NCI-H1092 (cell line): ENCODE measurements at regions not wholly inside any gene's neighbourhood (a gene's known extent, or its start where the extent isn't known, plus 50 kb on each side); places are given as distances from the start of the nearest gene placed in this dataset.

ENCODE experiments used
- DNase-seq: peaks from one replicate; lab custom pipeline; 2025; lab: John Stamatoyannopoulos, UW

DNA sequence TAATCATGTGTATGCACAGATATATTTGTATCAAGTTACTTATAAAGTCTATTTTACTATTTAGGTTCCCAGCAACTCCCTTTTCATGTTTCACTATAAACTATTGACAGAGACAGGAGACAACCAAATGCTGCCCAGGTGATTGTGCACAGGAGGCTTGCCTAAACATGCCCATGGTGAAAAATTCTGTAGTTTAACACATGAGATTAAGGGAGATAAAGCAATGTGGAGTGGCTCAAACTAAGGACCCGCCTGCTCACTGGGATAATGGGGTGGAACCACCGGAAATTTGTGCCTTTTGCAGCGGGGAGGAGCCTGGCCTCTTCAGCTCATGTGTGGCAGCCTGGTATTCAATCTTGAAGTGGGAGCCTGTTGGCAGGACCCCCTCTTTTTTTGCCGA, 459.5 kb upstream of the CNTN5 start:
- no peak for DNase-seq

DNA sequence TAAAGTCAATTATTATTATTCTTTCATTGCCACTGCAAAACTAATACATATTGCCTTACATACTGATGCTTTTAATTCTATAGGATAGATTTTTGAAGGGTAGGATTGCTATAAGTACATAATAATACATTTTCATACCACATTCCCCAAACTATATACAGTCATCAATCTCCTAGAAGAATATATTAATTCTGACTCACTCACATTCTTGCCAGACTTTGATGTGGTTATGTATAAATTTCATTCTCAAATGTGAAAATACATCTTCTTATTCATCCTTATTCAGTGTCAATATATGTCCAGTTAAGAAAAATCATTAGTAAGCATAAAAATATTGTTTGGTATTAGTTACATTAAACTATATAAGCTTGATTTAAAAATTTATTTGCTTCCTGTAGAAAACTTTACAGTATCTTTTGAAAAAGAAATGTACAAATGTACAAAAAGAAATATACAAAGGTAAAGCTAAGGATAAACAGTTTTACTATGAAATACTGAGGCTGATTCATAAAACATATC, 458.8 kb upstream of the CNTN5 start:
- no peak for DNase-seq

DNA sequence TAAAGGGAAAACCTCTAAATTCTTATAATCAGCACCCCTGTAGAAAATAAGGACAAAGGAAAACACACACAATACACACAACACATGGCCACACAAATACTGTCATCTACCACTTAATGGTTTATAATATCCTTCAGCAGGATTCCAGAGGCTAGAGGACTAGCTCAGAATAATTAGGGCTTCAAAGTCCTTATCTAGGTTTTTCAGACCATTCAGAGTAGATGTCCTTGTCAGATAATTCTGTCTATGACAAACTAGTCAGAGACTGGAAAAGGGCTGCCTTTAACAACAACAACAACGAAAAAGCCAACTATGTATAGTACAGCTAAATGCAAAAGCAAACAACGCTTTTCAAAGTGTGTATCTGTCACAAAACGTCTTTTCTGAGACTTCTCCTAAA, 456.5 kb upstream of the CNTN5 start:
- DNase-seq = no peak

DNA sequence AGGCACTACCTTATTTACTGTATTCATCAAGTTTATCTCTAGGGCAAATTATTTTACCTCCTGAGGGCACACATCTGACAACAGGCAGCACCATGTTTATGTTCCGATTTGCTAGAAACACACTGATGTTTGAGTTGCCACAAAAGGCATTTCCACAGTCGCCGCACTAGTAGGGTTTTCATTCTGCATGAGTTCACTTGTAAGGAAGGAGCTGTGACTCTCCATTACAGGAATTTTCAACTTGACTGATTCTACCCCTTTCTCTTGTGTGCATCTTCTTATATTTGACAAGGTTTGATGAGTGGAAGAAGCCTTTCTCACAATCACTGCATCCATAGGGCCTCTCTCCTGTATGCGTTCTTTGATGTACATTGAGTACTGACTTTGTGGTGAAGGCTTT, 455.9 kb upstream of the CNTN5 start:
- no peak for DNase-seq

DNA sequence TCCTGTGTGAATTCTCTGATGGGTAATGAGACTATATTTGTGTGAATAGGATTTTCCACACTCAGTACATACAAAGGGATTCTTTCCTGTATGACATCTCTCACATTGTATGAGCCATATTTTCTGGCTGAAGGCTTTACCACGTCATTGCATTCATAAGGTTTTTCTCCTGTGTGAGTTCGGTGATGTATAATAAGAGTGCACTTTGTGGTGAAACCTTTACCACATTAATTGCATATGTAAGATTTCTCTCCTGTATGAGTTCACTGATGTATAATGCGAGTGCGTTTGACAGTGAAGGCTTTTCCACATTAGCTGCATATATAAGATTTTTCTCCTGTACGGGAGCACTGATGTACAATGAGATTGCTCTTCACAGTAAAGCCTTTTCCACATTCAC, 455.4 kb upstream of the CNTN5 start:
- no peak for DNase-seq

DNA sequence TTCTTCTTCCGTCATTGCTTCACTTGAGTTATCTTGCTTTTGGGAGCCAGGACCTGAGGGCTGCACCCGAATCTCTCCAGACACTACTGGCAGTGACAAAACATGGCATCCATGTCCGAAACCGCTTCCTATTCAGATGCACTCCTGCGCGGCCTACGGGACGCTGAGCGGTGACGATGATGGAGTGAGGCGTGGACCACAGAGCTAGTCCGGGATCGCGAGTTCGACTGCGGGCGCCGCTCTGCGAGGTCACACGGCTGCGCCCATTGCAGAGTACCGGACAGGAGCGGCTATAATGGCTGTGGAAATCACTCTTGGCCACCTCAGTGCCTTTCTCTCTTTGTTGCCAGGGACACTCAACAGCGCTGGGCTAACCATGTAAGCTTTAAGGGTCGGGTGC, 453.8 kb upstream of the CNTN5 start:
- DNase-seq = no peak

DNA sequence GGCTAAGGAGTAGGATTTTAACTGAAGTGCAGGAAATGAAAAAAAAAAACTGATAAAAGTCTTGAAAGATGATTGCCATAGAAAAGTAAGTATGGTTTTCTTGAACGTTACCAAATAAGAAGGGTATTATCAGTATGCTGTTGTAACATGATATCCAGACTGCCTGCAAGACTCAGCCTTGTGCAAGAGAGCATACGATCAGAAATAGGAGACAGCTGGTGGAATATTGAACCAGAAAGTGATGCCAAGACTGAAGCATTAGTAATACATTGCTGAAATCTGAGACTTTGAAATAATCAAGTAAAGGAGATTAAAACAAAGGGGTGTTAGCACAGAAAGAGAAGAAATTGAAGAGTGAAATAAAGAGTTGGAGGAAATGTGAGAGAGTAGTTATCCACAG, 452.7 kb upstream of the CNTN5 start:
- peak; percentile 27 for DNase-seq

DNA sequence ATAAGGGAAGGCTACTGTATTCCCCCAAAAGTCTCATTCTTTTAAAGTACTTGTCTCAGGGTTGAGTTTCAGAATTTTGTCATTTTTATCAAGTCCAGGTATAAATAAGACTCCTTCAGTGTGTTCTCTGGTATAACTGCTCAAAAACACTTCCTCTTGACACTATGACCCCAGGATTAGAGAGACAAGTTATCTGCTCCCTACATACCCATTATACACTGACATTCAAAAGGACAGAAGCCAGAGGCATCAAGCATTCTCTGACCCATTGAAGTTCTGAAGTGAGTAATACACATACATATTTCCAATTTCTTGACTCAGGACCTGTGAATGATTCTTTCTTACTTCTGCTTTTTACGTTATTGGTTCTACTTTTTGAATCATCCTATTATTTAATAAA, 447.8 kb upstream of the CNTN5 start:
- DNase-seq = no peak

DNA sequence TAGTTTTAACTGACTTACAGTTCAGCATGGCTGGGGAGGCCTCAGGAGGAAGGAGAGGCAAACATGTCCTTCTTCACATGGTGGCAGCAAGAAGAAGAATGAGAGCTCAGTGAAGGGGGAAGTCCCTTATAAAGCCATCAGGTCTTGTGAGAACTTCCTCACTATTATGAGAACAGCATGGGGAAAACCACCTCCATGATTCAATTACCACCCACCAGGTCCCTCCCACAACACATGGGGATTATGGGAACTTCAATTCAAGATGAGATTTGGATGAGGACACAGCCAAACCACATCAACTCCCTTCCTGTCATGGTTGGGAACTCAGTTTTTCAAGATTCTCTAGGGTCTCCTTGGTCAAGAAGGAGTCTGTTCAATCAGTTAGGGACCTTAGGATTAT, 432.9 kb upstream of the CNTN5 start:
- no peak for DNase-seq

DNA sequence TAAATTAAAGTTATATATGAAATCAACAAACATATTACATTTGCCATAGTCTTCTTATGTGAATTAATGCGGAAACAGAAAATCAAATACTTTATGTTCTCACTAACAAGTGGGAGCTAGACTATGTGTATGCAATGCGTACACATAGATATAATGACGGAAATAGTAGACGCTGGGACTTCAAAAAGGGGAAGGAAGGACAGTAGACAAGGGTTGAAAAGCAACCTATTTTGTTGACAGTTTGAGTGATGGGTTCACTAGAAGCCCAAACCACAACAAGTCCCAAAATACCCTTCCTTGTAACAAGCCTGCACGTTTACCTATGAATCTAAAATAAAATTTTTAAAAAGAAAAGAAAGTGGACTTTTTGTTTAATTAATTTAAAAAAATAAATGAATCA, 430.8 kb upstream of the CNTN5 start:
- DNase-seq = no peak

DNA sequence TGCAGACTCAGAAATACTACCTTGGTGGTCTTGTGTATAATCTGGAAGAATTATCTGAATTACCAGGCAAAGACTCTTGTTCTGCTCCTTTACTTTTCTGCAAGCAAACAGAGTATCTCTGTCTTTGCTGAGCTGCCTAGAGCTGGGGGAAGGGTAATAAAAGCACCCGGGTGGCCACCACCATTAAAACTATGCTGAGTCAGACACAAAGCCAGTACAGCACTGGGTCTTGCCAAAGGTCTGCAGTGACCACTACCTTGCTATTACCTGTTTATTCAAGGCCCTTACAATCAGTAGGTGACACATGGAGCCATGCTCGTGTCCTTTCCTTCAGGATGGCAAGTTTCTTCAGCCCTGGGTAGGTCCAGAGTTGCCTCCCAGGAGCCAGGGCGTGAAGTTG, 420.6 kb upstream of the CNTN5 start:
- DNase-seq = no peak

DNA sequence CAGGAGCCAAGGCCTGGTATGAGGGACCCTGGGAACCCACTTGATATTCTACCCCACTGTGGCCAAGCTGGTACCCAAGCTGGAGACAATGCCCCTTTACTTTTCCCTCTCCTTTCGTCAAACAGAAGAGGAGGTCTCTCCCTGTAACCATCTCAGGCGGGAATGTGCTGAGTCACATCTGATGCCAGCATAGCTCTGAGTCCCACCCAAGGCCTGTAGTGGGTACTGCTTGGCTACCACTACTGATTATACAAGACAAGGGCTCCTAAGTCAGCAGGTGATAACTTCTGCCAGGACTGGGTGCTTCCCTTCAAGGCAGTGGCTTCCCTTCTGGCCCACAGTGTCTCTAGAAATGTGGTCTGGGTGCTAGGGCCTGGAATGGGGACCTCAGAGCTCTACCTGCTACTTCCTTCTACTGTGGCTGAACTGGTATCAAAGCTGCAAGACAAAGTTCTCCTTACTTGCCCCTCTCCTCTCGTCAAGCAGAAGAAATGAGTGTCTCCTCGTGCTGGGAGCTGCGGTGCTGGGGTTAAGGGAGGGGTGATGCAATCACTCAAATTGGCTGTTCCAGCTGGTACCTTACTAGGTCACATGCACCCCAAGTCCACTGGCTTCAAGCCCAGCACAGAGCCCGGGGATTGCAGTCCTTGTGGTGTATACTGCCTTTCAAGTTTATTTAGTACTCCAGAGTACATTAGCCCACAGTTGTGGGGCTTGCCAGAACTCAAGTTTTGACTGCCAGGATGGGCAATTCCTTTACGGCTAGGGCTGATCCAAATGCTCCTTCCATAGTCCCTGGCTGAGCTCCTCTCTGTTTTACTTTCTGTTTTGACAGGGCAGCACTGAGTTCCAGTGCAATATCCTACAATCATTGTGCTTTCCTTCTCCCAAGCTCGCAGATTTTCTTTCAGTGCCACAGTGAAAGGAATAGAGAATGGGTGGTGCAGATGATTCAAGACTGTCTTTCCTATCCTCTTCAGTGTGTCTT, 419.7 kb upstream of the CNTN5 start:
- peak; percentile 2 for DNase-seq

DNA sequence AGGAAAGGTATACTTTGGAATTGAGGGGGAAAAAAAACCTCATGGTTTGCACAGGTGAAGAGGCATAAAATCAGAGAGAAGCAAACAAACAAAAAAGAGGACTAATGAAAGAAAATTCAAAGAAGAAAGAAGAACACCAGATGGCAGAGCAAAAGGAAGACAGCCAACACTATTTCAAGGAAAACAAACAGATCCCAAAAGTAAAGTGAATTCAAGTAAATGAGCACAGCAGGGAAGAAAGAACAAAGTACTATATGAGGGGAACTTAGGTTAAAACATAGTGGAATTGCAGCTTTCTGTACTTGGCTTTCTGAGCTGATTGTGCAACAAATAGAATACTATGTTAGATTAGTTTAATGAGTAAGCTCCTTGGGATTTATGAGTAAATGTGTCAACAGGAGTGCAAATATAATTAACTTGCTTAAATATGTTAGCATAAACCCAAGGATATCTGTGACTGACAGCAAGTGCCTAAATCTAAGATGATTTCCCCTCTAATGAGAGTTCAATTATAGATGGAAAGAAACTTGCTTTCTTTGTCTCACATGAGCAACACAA, 404.6 kb upstream of the CNTN5 start:
- DNase-seq = no peak

DNA sequence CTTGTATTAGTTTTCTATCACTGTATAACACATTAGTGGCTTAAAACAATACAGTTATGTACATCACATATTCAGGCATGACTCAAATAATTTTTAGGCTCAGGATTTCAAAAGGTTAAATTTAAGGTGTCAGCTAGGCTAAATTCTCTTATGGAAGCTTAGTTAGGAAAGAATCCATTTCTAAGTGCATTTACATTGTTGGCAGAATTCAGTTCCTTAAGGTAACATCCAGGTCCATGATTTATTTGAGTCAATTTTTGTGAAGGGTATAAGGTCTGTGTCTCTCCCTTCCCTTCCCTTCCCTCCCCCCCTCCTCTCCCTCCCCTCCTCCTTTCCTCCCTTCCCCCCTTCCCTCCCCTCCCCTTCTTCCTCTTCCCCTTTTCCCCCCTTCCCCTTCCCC, 399.0 kb upstream of the CNTN5 start:
- no peak for DNase-seq

DNA sequence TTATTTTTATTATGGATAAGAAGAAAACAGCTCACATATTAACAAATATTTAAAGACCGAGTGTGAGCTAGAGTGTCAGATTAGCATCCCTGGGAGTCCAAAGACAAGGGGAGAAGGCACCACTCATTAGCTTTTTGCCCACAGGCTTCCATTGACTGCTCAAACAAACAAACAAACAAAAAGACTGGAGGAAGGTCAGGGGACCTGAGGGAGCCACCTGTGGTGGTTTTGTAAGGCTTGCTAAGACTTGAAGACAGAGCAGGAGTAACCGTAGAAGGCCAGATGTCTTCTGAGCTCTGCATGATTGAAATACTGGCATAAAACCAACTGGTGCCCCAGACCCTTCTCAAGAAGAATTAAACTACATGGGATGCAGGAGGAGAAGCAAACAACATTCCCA, 395.2 kb upstream of the CNTN5 start:
- no peak for DNase-seq

DNA sequence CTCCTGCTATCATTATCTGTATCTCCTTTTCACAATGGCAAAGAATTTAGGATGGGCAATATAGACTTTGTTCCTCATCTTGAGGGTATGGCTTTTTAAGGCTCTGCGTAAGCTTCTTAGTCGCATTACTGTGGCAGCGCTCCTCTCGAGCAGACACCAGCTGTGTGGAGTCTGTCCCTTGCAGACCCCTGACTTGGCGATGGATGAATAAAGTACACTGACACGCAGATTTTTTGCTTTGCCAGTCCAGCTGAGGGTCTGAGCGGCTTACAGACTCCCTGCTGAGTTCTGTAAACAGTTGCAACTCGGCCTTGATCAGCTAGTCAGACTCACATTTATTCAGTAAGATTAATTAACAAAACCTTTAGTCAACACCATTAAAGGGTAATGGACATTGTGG, 390.0 kb upstream of the CNTN5 start:
- peak; percentile 43 for DNase-seq

DNA sequence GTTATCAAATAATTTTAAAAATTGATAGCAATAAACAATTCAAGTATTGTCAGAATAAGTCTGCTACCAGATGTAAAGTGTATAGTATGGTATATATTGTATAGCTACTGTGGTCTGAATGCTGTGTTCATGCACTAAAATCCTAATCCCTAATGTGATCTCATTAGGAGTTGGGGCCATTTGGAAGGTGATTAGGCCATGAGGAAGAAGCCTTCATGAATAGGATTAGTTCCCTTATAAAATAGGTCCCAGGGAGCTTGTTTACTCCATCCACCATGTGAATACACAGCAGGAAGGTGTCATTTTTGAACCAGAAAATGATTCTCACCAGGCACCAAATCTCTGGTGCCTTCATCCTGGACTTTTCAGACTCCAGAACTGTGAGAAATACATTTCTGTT, 363.0 kb upstream of the CNTN5 start:
- DNase-seq = no peak

DNA sequence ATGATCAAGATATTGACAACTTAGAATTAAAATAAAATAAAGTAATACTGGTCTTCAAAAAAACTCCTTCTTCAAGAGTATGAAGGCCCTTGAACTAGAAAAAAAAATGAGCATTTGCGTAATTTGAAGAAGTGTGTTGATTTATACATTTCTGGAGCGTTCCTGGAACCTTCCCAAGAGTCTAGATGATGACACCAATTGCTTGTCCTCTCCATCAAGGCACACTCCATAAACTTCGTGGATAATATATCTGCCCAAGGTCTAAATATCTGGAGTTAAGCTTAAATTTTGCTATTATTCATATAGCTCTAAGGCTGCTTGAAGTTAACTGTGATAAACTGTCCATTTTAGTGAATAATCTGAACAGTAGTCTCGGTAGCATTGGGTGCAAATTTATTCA, 361.3 kb upstream of the CNTN5 start:
- DNase-seq = no peak

DNA sequence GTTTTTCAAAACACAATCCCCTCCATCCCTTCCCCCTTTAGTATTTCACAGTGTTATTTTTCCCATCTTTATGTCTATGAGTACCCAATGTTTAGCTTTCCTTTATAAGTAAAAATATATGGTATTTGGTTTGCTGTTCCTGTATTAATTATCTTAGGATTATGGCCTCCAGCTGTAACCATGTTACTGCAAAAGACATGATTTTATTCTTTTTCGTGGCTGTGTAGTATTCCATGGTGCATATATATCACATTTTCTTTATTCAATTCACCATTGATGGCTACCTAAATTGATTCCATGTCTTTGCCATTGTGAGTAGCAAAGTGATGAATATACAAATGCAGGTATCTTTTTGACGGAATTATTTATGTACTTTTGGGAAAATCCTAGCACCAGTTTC, 346.4 kb upstream of the CNTN5 start:
- no peak for DNase-seq

DNA sequence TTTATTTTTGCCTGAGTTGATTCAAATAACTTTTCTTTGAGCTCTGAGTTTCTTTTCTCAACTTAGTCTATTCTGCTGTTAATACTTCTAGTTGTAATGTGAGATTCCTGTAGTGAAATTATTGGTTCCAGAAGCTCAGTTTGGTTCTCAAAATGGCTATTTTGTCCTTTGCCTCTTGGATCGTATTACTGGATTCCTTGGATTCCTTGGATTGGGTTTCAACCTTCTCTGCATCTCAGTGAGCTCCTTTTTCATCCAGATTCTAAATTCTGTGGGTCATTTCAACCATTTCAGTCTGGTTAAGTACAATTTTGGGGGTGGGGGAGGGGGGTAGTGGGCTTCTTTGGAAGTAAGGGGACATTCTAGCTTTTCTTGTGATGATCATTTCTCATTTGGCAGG, 341.1 kb upstream of the CNTN5 start:
- DNase-seq = no peak

DNA sequence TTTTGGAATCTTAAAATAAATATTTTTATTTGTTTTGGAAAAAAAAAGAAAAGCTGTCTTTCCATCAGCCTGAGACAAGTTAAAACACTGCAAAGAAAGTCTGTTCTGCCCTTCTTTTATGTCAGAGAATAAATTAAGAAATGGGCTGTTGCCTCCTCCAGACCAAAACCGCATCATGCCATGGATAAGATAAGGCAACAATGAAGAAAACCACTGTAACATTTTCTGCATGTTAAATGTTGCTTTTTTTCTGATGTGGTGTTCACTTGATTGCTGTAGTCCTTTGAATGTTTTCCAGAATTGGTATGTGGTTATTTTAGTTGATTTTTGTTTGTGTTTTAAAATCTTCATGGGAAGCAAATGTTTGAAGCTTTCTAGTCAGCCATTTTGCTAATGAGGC, 319.2 kb upstream of the CNTN5 start:
- DNase-seq = no peak

DNA sequence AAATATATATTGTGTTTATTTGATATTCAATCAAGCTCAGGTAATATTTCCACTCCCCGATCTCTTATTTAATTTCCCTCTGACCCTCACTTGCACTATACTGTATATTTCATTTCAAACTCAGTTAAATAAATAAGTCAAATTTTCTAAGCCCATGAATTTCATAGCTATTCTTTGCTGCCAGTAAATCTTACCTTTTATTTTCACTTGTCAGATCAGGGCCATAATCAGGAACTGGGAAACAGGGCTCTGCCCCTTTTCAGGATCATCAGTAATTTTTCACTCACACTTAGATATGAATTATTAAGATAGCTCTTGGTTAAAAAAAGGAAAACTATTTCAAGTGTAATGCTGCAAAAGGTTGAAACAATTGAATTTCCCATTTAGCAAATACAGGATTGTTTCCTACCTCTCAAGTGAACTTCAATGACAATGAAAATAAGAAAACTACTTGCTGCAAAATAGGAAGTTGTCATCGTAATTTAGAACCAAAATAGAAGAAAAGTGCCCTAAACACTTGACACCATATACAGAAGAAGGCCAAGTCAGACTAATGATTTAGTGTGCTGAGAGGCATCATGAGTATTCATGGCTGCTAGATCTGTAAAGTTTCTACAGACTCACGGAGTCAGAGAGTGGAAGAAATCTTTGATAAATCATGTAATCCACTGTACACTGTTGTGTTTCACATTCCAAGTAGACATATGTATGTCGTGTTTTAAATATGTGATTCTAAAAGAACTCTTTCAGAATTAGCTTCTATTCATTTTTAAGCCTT, 316.8 kb upstream of the CNTN5 start:
- DNase-seq = no peak

DNA sequence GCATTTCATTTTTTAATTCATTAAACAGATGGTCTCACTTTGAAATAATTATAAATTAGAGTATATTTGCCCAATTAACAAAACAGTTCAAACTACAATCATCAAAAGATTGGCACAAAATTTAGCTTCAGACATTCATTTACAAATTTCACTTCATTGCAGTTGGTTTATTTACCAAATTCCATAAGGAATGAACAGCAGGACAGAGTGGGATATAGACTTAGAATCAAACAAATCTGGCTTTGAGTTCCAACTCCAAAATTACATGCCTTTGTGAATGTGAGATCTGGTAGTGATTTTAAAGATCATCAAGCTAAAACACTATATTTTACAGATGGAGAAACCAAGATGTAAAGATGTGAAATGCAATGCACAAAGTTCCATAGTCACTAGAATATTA, 310.7 kb upstream of the CNTN5 start:
- DNase-seq = no peak
